Osteoblast (primary cell): ENCODE measurements at regions not wholly inside any gene's neighbourhood (a gene's known extent, or its start where the extent isn't known, plus 50 kb on each side); places are given as distances from the start of the nearest gene placed in this dataset.

Experiments used
- DNase-seq: peaks from one replicate; pipeline ENCODE4 v3.0.0; 2011; ENCODE audit warnings: low spot score, mixed read lengths; ENCODE audit not compliant: insufficient read length; ENCODE audit errors: missing footprints
- H2AFZ ChIP-seq: 2 replicates; pipeline ENCODE4 v1.6.0; 2011; ENCODE audit warnings: mild to moderate bottlenecking, low read length
- H3K27ac ChIP-seq: 2 replicates; pipeline ENCODE4 v1.5.1; 2011; ENCODE audit warnings: mild to moderate bottlenecking, low read depth, low read length, moderate library complexity
- H3K27me3 ChIP-seq: 2 replicates; pipeline ENCODE4 v1.6.0; 2012; ENCODE audit warnings: mild to moderate bottlenecking, control low read depth, inconsistent platforms, low read length, moderate library complexity; ENCODE audit not compliant: insufficient read depth
- H3K36me3 ChIP-seq: 2 replicates; pipeline ENCODE4 v1.5.1; 2011; ENCODE audit warnings: mild to moderate bottlenecking, low read length, control low read depth, moderate library complexity; ENCODE audit not compliant: insufficient read depth
- H3K4me1 ChIP-seq: 2 replicates; pipeline ENCODE4 v1.5.1; 2011; ENCODE audit warnings: mild to moderate bottlenecking, low read length, control low read depth, moderate library complexity; ENCODE audit not compliant: insufficient read depth
- H3K4me2 ChIP-seq: 2 replicates; pipeline ENCODE4 v1.6.0; 2011; ENCODE audit warnings: mild to moderate bottlenecking, low read length; ENCODE audit not compliant: insufficient read depth
- H3K4me3 ChIP-seq: fragments of 200-600 bp; sonication (generic); 3 replicates; pipeline ENCODE4 v1.5.1; 2012; ENCODE audit warnings: mild to moderate bottlenecking, low read length, inconsistent platforms; ENCODE audit not compliant: insufficient read depth
- H3K79me2 ChIP-seq: 2 replicates; pipeline ENCODE4 v1.6.0; 2012; ENCODE audit warnings: mild to moderate bottlenecking, low read length, control low read depth, inconsistent platforms; ENCODE audit not compliant: insufficient read depth
- H3K9me3 ChIP-seq: 2 replicates; pipeline ENCODE4 v1.5.1; 2011; ENCODE audit warnings: low read depth, low read length, control low read depth
- H4K20me1 ChIP-seq: 2 replicates; pipeline ENCODE4 v1.6.0; 2012; ENCODE audit warnings: mild to moderate bottlenecking, low read length, control low read depth; ENCODE audit not compliant: insufficient read depth
- CTCF ChIP-seq: IDR thresholded peaks from 2 replicates; pipeline ENCODE4 v1.5.1; 2011; ENCODE audit warnings: mild to moderate bottlenecking, low read depth, low read length, moderate library complexity; ENCODE audit errors: extremely low read depth

GRCh38 chr1:81156887-81157286, 643.8 kb upstream of the ADGRL2 start:
- no peaks in the 10 kb centered on the region for H3K79me2 ChIP-seq
- no peaks in the 10 kb centered on the region for H3K9me3 ChIP-seq
- no peaks in the 10 kb centered on the region for H3K27me3 ChIP-seq
- no peaks in the 10 kb centered on the region for H3K36me3 ChIP-seq
- H3K4me3 ChIP-seq = no peak overlapping the region
- TF ChIP-seq CTCF = no peak
- H3K4me1 ChIP-seq = no peaks in the 10 kb centered on the region
- DNase-seq = no peak
- H4K20me1 ChIP-seq = no peaks in the 10 kb centered on the region
- H3K4me2 ChIP-seq = no peak overlapping the region
- no peak overlapping the region for H2AFZ ChIP-seq
- H3K27ac ChIP-seq = no peak overlapping the region

DNA sequence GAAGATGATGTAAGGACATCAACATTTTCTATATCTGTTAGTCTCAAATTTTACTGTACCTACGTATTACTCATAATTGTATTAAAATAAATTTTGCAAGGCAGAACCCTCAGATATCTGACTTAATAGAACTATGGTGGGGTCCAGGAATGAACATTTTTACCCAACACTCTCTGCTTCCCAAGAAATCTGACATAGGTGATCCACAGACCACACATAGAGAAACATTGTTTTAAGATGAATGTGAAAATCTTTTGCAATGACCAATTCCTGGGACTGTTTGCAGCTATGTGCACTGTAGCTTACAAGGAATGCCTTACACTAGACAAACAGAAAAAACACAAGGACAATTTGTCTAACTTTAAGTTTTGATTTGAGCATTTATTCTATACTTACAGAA, 645.6 kb upstream of the ADGRL2 start:
- no peaks in the 10 kb centered on the region for H3K79me2 ChIP-seq
- H3K4me1 ChIP-seq = no peaks in the 10 kb centered on the region
- H3K27me3 ChIP-seq = no peaks in the 10 kb centered on the region
- no peak for TF ChIP-seq CTCF
- H3K36me3 ChIP-seq = no peaks in the 10 kb centered on the region
- H2AFZ ChIP-seq = no peak overlapping the region
- H3K27ac ChIP-seq = no peak overlapping the region
- no peak for DNase-seq
- H3K4me2 ChIP-seq = no peak overlapping the region
- H3K9me3 ChIP-seq = no peaks in the 10 kb centered on the region
- no peaks in the 10 kb centered on the region for H4K20me1 ChIP-seq
- no peak overlapping the region for H3K4me3 ChIP-seq

DNA sequence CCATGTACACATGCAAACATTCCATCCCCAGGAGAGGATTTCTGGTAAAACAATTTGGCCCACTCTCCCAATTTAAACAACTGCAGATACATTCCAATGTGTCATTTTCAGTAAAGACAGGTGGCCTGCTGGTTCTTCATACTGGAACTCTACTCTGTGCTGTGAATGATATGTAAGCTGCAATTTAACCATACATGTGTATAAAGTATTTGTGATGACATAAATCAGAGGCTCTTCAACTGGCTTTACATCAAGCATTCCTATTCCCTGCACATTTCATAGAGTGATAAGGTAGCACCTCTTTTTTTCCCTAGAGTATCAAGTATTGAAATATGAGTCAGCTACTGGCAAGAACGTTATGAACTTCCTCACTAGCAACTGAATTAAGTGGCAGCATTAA, 649.5 kb upstream of the ADGRL2 start:
- no peak for TF ChIP-seq CTCF
- no peaks in the 10 kb centered on the region for H3K27me3 ChIP-seq
- no peak overlapping the region for H3K4me2 ChIP-seq
- no peaks in the 10 kb centered on the region for H3K9me3 ChIP-seq
- H3K4me3 ChIP-seq = no peak overlapping the region
- no peaks in the 10 kb centered on the region for H4K20me1 ChIP-seq
- DNase-seq = no peak
- H3K36me3 ChIP-seq = no peaks in the 10 kb centered on the region
- H3K79me2 ChIP-seq = no peaks in the 10 kb centered on the region
- no peak overlapping the region for H2AFZ ChIP-seq
- H3K27ac ChIP-seq = no peak overlapping the region
- no peaks in the 10 kb centered on the region for H3K4me1 ChIP-seq

GRCh38 chr1:81149649-81150325, 650.9 kb upstream of the ADGRL2 start:
- TF ChIP-seq CTCF = no peak
- no peaks in the 10 kb centered on the region for H3K36me3 ChIP-seq
- H3K27ac ChIP-seq = no peak overlapping the region
- no peaks in the 10 kb centered on the region for H3K9me3 ChIP-seq
- H3K4me1 ChIP-seq = no peaks in the 10 kb centered on the region
- no peak overlapping the region for H3K4me3 ChIP-seq
- H3K4me2 ChIP-seq = no peak overlapping the region
- no peaks in the 10 kb centered on the region for H4K20me1 ChIP-seq
- H3K79me2 ChIP-seq = no peaks in the 10 kb centered on the region
- no peak for DNase-seq
- H2AFZ ChIP-seq = no peak overlapping the region
- H3K27me3 ChIP-seq = no peaks in the 10 kb centered on the region
